SU-DHL-6 (cell line): ENCODE measurements at regions not wholly inside any gene's neighbourhood (a gene's known extent, or its start where the extent isn't known, plus 50 kb on each side); places are given as distances from the start of the nearest gene placed in this dataset.

Source experiments
- H2AFZ ChIP-seq: fragments of 200-600 bp; sonication (generic); 2 replicates; pipeline ENCODE4 v1.6.1; 2014; ENCODE audit warnings: low read depth, mild to moderate bottlenecking, moderate library complexity, mixed read lengths, antibody characterized with exemption, low read length; ENCODE audit not compliant: severe bottlenecking
- H3F3A ChIP-seq: fragments of 200-600 bp; shearing (Covaris generic); 2 replicates; pipeline ENCODE4 v1.6.0; 2016; ENCODE audit warnings: antibody characterized with exemption, mild to moderate bottlenecking; ENCODE audit not compliant: insufficient read depth
- H3K27ac ChIP-seq: fragments of 200-600 bp; sonication (generic); 2 replicates; pipeline ENCODE4 v1.5.1; 2016; ENCODE audit warnings: low read depth, mild to moderate bottlenecking, low read length, moderate library complexity, mixed read lengths
- H3K27me3 ChIP-seq: fragments of 200-600 bp; sonication (generic), shearing (Covaris generic); 2 replicates; pipeline ENCODE4 v1.6.0; 2014; ENCODE audit warnings: mild to moderate bottlenecking, low read length
- H3K36me3 ChIP-seq: fragments of 200-600 bp; sonication (generic); 2 replicates; pipeline ENCODE4 v1.6.1; 2014; ENCODE audit warnings: mild to moderate bottlenecking, low read length, mixed read lengths
- H3K4me2 ChIP-seq: fragments of 300-600, 200-600 bp; shearing (Covaris generic), sonication (generic); 2 replicates; pipeline ENCODE4 v1.6.0; 2014; ENCODE audit warnings: low read length, low read depth, mild to moderate bottlenecking; ENCODE audit not compliant: poor library complexity, severe bottlenecking
- H3K4me3 ChIP-seq: fragments of 200-600 bp; sonication (generic); 2 replicates; pipeline ENCODE4 v1.5.1; 2014; ENCODE audit warnings: antibody characterized with exemption, low read length, mild to moderate bottlenecking, mixed read lengths; ENCODE audit not compliant: insufficient read depth, poor library complexity, severe bottlenecking
- H3K79me2 ChIP-seq: fragments of 200-600 bp; sonication (generic); 2 replicates; pipeline ENCODE4 v1.6.1; 2014; ENCODE audit warnings: mild to moderate bottlenecking, low read length, moderate library complexity; ENCODE audit not compliant: insufficient read depth
- H3K9ac ChIP-seq: fragments of 200-600 bp; sonication (generic); 2 replicates; pipeline ENCODE4 v1.7.0; 2014; ENCODE audit warnings: mild to moderate bottlenecking, low read length
- H3K9me2 ChIP-seq: fragments of 200-600 bp; sonication (generic); replicated peaks from 2 replicates; pipeline ENCODE4 v1.6.1; 2014; ENCODE audit warnings: low read length; ENCODE audit not compliant: insufficient read depth
- H3K9me3 ChIP-seq: fragments of 200-600 bp; sonication (generic); 2 replicates; pipeline ENCODE4 v1.6.1; 2014; ENCODE audit warnings: low read length, mixed read lengths; ENCODE audit not compliant: insufficient read depth
- H4K20me1 ChIP-seq: fragments of 200-600 bp; sonication (generic); 2 replicates; pipeline ENCODE4 v1.6.1; 2014; ENCODE audit warnings: low read depth, mild to moderate bottlenecking, antibody characterized with exemption, low read length, moderate library complexity, mixed read lengths
- CTCF ChIP-seq: fragments of 200-600 bp; sonication (generic); IDR thresholded peaks from one replicate; pipeline ENCODE4 v1.5.1; 2017; ENCODE audit warnings: antibody characterized with exemption, mild to moderate bottlenecking, low read length, moderate library complexity; ENCODE audit not compliant: insufficient read depth, poor library complexity, severe bottlenecking
- EZH2phosphoT487 ChIP-seq: fragments of 200-600 bp; sonication (generic), shearing (Covaris generic); conservative IDR thresholded peaks from 2 replicates; pipeline ENCODE4 v1.6.1; 2018; ENCODE audit warnings: mild to moderate bottlenecking, antibody characterized with exemption, low read length, moderate library complexity, mixed read lengths

DNA sequence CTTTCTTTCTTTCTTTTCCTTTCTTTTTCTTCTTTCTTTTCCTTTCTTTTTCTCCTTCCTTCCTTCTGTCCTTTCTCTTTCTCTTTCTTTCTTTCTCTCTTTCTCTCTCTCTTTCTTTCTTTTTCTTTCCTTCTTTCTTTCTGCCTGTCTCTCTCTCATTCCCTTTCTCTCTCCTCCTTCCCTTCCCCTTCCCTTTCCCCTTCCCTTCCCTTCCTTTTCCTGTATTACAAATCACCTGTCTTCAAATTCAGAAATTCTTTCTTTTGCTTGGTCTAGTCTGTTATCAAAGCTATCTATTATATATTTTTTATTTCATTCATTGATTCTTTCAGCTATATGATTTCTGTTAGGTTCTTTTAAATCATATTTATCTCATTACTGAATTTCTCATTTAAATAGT lies 315.2 kb upstream of the NOX3 start:
- no peaks in the 10 kb centered on the region for H3K36me3 ChIP-seq
- H3K79me2 ChIP-seq, result no peaks in the 10 kb centered on the region
- no peaks in the 10 kb centered on the region for H3F3A ChIP-seq
- no peak overlapping the region for H3K4me3 ChIP-seq
- H3K9ac ChIP-seq, result no peak overlapping the region
- no peak for TF ChIP-seq EZH2phosphoT487
- no peak for TF ChIP-seq CTCF
- no peak overlapping the region for H3K4me2 ChIP-seq
- H3K27me3 ChIP-seq, result no peaks in the 10 kb centered on the region
- no peak overlapping the region for H3K27ac ChIP-seq
- H3K9me2 ChIP-seq, result no peaks in the 10 kb centered on the region
- H3K9me3 ChIP-seq, result no peaks in the 10 kb centered on the region
- no peaks in the 10 kb centered on the region for H4K20me1 ChIP-seq
- H2AFZ ChIP-seq, result no peak overlapping the region

- no peaks in the 10 kb centered on the region for H3K36me3 ChIP-seq
- no peaks in the 10 kb centered on the region for H3K79me2 ChIP-seq
- H3K9me3 ChIP-seq, result no peaks in the 10 kb centered on the region
- H3K9ac ChIP-seq, result no peak overlapping the region
- H2AFZ ChIP-seq, result no peak overlapping the region
- H3K4me3 ChIP-seq, result no peak overlapping the region
- no peaks in the 10 kb centered on the region for H4K20me1 ChIP-seq
- H3K27ac ChIP-seq, result no peak overlapping the region
- H3K9me2 ChIP-seq, result no peaks in the 10 kb centered on the region
- H3K4me2 ChIP-seq, result no peak overlapping the region
- no peaks in the 10 kb centered on the region for H3F3A ChIP-seq
- H3K27me3 ChIP-seq, result no peaks in the 10 kb centered on the region
- TF ChIP-seq CTCF, result no peak
- TF ChIP-seq EZH2phosphoT487, result no peak
These were observed 314.7 kb upstream of the NOX3 start for GRCh38 chr6:155770313-155770712.

- TF ChIP-seq CTCF (peak; percentile 36), EZH2phosphoT487 (no peak)
- no peaks in the 10 kb centered on the region for H3F3A ChIP-seq
- H3K4me2 ChIP-seq, result no peak overlapping the region
These were observed 309.9 kb upstream of the NOX3 start for GRCh38 chr6:155765275-155766194.

More at GRCh38 chr6:155765275-155766194, 309.9 kb upstream of the NOX3 start:
- Histone ChIP-seq H3K36me3 (no peaks in the 10 kb centered on the region), H3K9me2 (no peaks in the 10 kb centered on the region), H3K9ac (no peak overlapping the region), H2AFZ (no peak overlapping the region), H3K79me2 (no peaks in the 10 kb centered on the region), H3K27ac (no peak overlapping the region), H3K9me3 (no peaks in the 10 kb centered on the region), H3K27me3 (no peaks in the 10 kb centered on the region), H3K4me3 (no peak overlapping the region), H4K20me1 (no peaks in the 10 kb centered on the region)
